ENCODE measurements at regions not wholly inside any gene's neighbourhood (a gene's known extent, or its start where the extent isn't known, plus 50 kb on each side); places are given as distances from the start of the nearest gene placed in this dataset.

- TF ChIP-seq EP300 (IDR thresholded peaks at IDR 0.05) (no peak), POLR2A (IDR thresholded peaks at IDR 0.05) (no peak), POLR2AphosphoS5 (IDR thresholded peaks at IDR 0.05) (no peak)
- TF ChIP-seq, protein P1, sequence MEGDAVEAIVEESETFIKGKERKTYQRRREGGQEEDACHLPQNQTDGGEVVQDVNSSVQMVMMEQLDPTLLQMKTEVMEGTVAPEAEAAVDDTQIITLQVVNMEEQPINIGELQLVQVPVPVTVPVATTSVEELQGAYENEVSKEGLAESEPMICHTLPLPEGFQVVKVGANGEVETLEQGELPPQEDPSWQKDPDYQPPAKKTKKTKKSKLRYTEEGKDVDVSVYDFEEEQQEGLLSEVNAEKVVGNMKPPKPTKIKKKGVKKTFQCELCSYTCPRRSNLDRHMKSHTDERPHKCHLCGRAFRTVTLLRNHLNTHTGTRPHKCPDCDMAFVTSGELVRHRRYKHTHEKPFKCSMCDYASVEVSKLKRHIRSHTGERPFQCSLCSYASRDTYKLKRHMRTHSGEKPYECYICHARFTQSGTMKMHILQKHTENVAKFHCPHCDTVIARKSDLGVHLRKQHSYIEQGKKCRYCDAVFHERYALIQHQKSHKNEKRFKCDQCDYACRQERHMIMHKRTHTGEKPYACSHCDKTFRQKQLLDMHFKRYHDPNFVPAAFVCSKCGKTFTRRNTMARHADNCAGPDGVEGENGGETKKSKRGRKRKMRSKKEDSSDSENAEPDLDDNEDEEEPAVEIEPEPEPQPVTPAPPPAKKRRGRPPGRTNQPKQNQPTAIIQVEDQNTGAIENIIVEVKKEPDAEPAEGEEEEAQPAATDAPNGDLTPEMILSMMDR (IDR thresholded peaks at IDR 0.05), result no peak
These were observed 115.3 kb downstream of the ALG10B start for GRCh38 chr12:38431921-38432320.
